HEK293 (cell line): ENCODE measurements at regions not wholly inside any gene's neighbourhood (a gene's known extent, or its start where the extent isn't known, plus 50 kb on each side); places are given as distances from the start of the nearest gene placed in this dataset.

Source experiments
- ZNF2 ChIP-seq: fragments of 450-650 bp; formaldehyde crosslinking; IDR thresholded peaks from 2 replicates; pipeline ENCODE4 v1.5.1; 2016; ENCODE audit warnings: missing biosample characterization, missing genetic modification characterization
- ZNF23 ChIP-seq: fragments of 450-650 bp; formaldehyde crosslinking; IDR thresholded peaks from 2 replicates; pipeline ENCODE4 v1.5.1; 2016; ENCODE audit warnings: missing biosample characterization, missing genetic modification characterization, borderline replicate concordance
- ZNF274 ChIP-seq, 2 experiments: fragments of 200-500 bp in 1 of 2; fragments of 450-650 bp in 1 of 2; sonication (Bioruptor generic) in 1 of 2; formaldehyde crosslinking in 1 of 2; IDR thresholded peaks; 2 replicates each; pipeline versions ENCODE4 v1.5.1 to v1.6.1; 2014 to 2016; ENCODE audit warnings: borderline replicate concordance in 1 of 2, inconsistent platforms in 1 of 2, low read length in 1 of 2, missing biosample characterization in 1 of 2, missing genetic modification characterization in 1 of 2
- ZNF324 ChIP-seq: fragments of 450-650 bp; formaldehyde crosslinking; IDR thresholded peaks from 2 replicates; pipeline ENCODE4 v1.5.1; 2016; ENCODE audit warnings: missing biosample characterization, missing genetic modification characterization
- ZNF394 ChIP-seq: fragments of 450-650 bp; formaldehyde crosslinking; IDR thresholded peaks from 2 replicates; pipeline ENCODE4 v1.5.1; 2016; ENCODE audit warnings: missing biosample characterization, missing genetic modification characterization, mild to moderate bottlenecking, moderate library complexity, borderline replicate concordance
- ZNF561 ChIP-seq: fragments of 450-650 bp; IDR thresholded peaks from 2 replicates; pipeline ENCODE4 v1.5.1; 2018; ENCODE audit warnings: missing biosample characterization, missing genetic modification characterization, borderline replicate concordance
- TF ChIP-seq, protein P1 (sequence below): fragments of 450-650 bp; formaldehyde crosslinking; IDR thresholded peaks from 2 replicates; pipeline ENCODE4 v1.5.1; 2016; ENCODE audit warnings: missing biosample characterization, missing genetic modification characterization
- TF ChIP-seq, protein P2 (sequence below): fragments of 450-650 bp; formaldehyde crosslinking; IDR thresholded peaks from 2 replicates; pipeline ENCODE4 v1.5.1; 2016; ENCODE audit warnings: missing biosample characterization, missing genetic modification characterization, borderline replicate concordance

DNA sequence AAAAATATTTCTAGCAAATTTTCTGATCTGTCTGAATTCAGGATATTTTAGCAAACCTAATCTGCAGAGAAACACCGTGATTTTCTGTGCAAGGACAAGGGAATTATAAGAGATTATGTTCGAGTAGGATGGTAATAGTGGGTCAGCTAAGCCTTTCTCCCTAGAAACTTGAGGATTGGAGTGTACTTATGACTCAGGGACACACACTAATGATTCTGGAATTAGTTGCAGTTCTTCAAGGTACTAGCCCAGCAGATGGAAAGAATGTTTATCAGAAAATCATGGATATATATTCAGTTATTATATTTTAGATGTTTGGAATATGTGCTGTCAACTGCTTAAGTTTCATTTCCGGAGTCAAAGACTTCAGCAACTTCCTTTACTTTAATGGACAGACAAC, 177.1 kb upstream of the MAP3K7 start:
- TF ChIP-seq ZNF561, result no peak
- TF ChIP-seq ZNF394 (tag by site-specific recombination), result no peak
- TF ChIP-seq ZNF23, result no peak
- TF ChIP-seq, protein P1, sequence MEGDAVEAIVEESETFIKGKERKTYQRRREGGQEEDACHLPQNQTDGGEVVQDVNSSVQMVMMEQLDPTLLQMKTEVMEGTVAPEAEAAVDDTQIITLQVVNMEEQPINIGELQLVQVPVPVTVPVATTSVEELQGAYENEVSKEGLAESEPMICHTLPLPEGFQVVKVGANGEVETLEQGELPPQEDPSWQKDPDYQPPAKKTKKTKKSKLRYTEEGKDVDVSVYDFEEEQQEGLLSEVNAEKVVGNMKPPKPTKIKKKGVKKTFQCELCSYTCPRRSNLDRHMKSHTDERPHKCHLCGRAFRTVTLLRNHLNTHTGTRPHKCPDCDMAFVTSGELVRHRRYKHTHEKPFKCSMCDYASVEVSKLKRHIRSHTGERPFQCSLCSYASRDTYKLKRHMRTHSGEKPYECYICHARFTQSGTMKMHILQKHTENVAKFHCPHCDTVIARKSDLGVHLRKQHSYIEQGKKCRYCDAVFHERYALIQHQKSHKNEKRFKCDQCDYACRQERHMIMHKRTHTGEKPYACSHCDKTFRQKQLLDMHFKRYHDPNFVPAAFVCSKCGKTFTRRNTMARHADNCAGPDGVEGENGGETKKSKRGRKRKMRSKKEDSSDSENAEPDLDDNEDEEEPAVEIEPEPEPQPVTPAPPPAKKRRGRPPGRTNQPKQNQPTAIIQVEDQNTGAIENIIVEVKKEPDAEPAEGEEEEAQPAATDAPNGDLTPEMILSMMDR (tag by site-specific recombination), result no peak
- TF ChIP-seq ZNF274 (IDR thresholded peaks at IDR 0.05; ENCODE audit: low read length), result no peak
- TF ChIP-seq ZNF274 (tag by site-specific recombination; IDR thresholded peaks at IDR 0.05; ENCODE audit: borderline replicate concordance), result no peak
- no peak for TF ChIP-seq ZNF324 (tag by site-specific recombination)
- TF ChIP-seq ZNF2 (tag by site-specific recombination), result no peak
- TF ChIP-seq, protein P2, sequence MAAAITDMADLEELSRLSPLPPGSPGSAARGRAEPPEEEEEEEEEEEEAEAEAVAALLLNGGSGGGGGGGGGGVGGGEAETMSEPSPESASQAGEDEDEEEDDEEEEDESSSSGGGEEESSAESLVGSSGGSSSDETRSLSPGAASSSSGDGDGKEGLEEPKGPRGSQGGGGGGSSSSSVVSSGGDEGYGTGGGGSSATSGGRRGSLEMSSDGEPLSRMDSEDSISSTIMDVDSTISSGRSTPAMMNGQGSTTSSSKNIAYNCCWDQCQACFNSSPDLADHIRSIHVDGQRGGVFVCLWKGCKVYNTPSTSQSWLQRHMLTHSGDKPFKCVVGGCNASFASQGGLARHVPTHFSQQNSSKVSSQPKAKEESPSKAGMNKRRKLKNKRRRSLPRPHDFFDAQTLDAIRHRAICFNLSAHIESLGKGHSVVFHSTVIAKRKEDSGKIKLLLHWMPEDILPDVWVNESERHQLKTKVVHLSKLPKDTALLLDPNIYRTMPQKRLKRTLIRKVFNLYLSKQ (tag by site-specific recombination), result no peak
